B cell (primary cell): ENCODE measurements at regions not wholly inside any gene's neighbourhood (a gene's known extent, or its start where the extent isn't known, plus 50 kb on each side); places are given as distances from the start of the nearest gene placed in this dataset.

Experiments used
- ATAC-seq: fragments of 200-7000 bp; cut with Tn5 transposase; one replicate; pipeline ENCODE4 v1.10.0; 2021; ENCODE audit warnings: low read depth, mild to moderate bottlenecking, moderate number of reproducible peaks, moderate library complexity
- CTCF ChIA-PET: fragments of 350-600 bp; sonication (Branson Sonifier 250); formaldehyde crosslinking; loops from one replicate; lab custom pipeline; 2021; ENCODE audit warnings: antibody characterized with exemption, inconsistent platforms; lab: Charles Lee
- POLR2A ChIA-PET: fragments of 350-600 bp; sonication (Branson Sonifier 250); formaldehyde crosslinking; loops from one replicate; lab custom pipeline; 2021; ENCODE audit warnings: antibody characterized with exemption; lab: Charles Lee
- DNase-seq: peaks from one replicate; pipeline ENCODE4 v3.0.0; 2013
- H2AFZ ChIP-seq: 2 replicates; pipeline ENCODE4 v1.6.1; 2012; ENCODE audit warnings: mild to moderate bottlenecking, low read depth, low read length; ENCODE audit not compliant: insufficient read depth, poor library complexity, severe bottlenecking
- H3K27ac ChIP-seq, 2 donors: 1 replicate in 1 of 2; 2 replicates in 1 of 2; pipeline ENCODE4 v1.5.1; 2012 to 2013; ENCODE audit warnings: low read length in 2 of 2, mild to moderate bottlenecking in 2 of 2, moderate library complexity in 1 of 2
- H3K27me3 ChIP-seq, 4 experiments: fragments of 200-600 bp in 1 of 4; sonication (generic) in 1 of 4; replicated peaks in 1 of 4; 1 replicate in 2 of 4; 2 replicates in 2 of 4; pipeline versions ENCODE4 v1.6.1 to v1.7.0; 2013 to 2016; ENCODE audit warnings: low read length in 3 of 4, mild to moderate bottlenecking in 2 of 4, mixed read lengths in 1 of 4, moderate library complexity in 1 of 4; ENCODE audit not compliant: insufficient read depth in 4 of 4, control insufficient read depth in 3 of 4; ENCODE audit errors: control extremely low read depth in 1 of 4
- H3K36me3 ChIP-seq, 2 experiments: replicated peaks in 1 of 2; 1 replicate in 1 of 2; 2 replicates in 1 of 2; pipeline versions ENCODE4 v1.6.1 to v1.7.1; 2013; ENCODE audit warnings: low read length in 1 of 2; ENCODE audit not compliant: insufficient read depth in 2 of 2, control insufficient read depth in 1 of 2; ENCODE audit errors: control extremely low read depth in 1 of 2, extremely low read depth in 1 of 2
- H3K4me1 ChIP-seq, 2 donors: fragments of 200-600 bp in 1 of 2; sonication (generic) in 1 of 2; 1 replicate in 1 of 2; 2 replicates in 1 of 2; pipeline versions ENCODE4 v1.5.1 to v1.6.1; 2013 to 2017; ENCODE audit warnings: low read length in 2 of 2; ENCODE audit not compliant: control insufficient read depth in 2 of 2, insufficient read depth in 2 of 2
- H3K4me2 ChIP-seq: replicated peaks from 2 replicates; pipeline ENCODE3; 2012; ENCODE audit warnings: mild to moderate bottlenecking, low read depth, low read length; ENCODE audit not compliant: poor library complexity, severe bottlenecking
- H3K4me3 ChIP-seq, 5 experiments: fragments of 200-600 bp in 1 of 5; sonication (generic) in 1 of 5; 1 replicate in 3 of 5; 2 replicates in 2 of 5; pipeline versions ENCODE4 v1.5.1 to v1.7.0; 2011 to 2016; ENCODE audit warnings: low read length in 4 of 5, mild to moderate bottlenecking in 4 of 5, low read depth in 2 of 5, control low read depth in 1 of 5, moderate library complexity in 1 of 5; ENCODE audit not compliant: insufficient read depth in 1 of 5; ENCODE audit errors: control extremely low read depth in 1 of 5, extremely low read depth in 1 of 5
- H3K79me2 ChIP-seq: fragments of 200-600 bp; sonication (generic); one replicate; pipeline ENCODE4 v1.6.0; 2016; ENCODE audit warnings: low read length; ENCODE audit not compliant: control insufficient read depth, insufficient read depth
- H3K9ac ChIP-seq: fragments of 200-600 bp; sonication (generic); 2 replicates; pipeline ENCODE4 v1.6.1; 2017; ENCODE audit warnings: mild to moderate bottlenecking, low read length, moderate library complexity
- H3K9me3 ChIP-seq, 3 donors: one replicate each; pipeline versions ENCODE4 v1.6.1 to v1.7.1; 2013; ENCODE audit warnings: low read length in 2 of 3; ENCODE audit not compliant: control insufficient read depth in 2 of 3, insufficient read depth in 1 of 3; ENCODE audit errors: control extremely low read depth in 1 of 3
- H4K20me1 ChIP-seq: 2 replicates; pipeline ENCODE4 v1.6.0; 2012; ENCODE audit warnings: mild to moderate bottlenecking, low read length; ENCODE audit not compliant: insufficient read depth, control insufficient read depth, poor library complexity, severe bottlenecking
- H3K27ac Mint-ChIP-seq: one replicate; pipeline ENCODE4 v1.8.0; 2021; ENCODE audit warnings: mixed read lengths
- H3K27me3 Mint-ChIP-seq: one replicate; pipeline ENCODE4 v1.8.0; 2021; ENCODE audit warnings: mixed read lengths
- H3K4me1 Mint-ChIP-seq: one replicate; pipeline ENCODE4 v1.8.0; 2021; ENCODE audit warnings: mixed read lengths
- H3K4me3 Mint-ChIP-seq: one replicate; pipeline ENCODE4 v1.8.0; 2021; ENCODE audit warnings: mixed read lengths
- H3K9me3 Mint-ChIP-seq: one replicate; pipeline ENCODE4 v1.8.0; 2022; ENCODE audit warnings: mixed read lengths; ENCODE audit not compliant: insufficient read depth
- CTCF ChIP-seq: fragments of 200-600 bp; IDR thresholded peaks from one replicate; pipeline ENCODE4 v1.8.0; 2022; ENCODE audit warnings: antibody characterized with exemption, mild to moderate bottlenecking
- EZH2 ChIP-seq: IDR thresholded peaks from 2 replicates; pipeline ENCODE4 v1.6.1; 2012; ENCODE audit warnings: borderline replicate concordance, low read depth, mild to moderate bottlenecking, moderate library complexity, low read length; ENCODE audit not compliant: insufficient read depth, poor library complexity, severe bottlenecking
- WGBS: methylation state at CpG from one replicate; pipeline ENCODE4 v1.1.5; 2013; ENCODE audit warnings: missing lambda C conversion rate; ENCODE audit not compliant: insufficient coverage; 5-methylcytosine and 5-hydroxymethylcytosine counted together
- intact Hi-C: fragments of 100-400 bp; cut with micrococcal nuclease; formaldehyde crosslinking; loops from one replicate; pipeline ENCODE4 v1.10.0; 2022

- Mint-ChIP-seq H3K4me1 (no peaks in the 10 kb centered on the region), H3K27me3 (no peaks in the 10 kb centered on the region), H3K27ac (no peak overlapping the region), H3K4me3 (no peak overlapping the region), H3K9me3 (no peaks in the 10 kb centered on the region)
- intact Hi-C loops: loop anchor here (5.0 kb wide), 1 partner anchor 1430 kb away; no protein-coding TSS in a partner anchor
- ChIA-PET CTCF (no interaction called here), POLR2A (no interaction called here)
- no peaks in the 10 kb centered on the region for H3K36me3 ChIP-seq
- ATAC-seq: no peak
- H3K4me1 ChIP-seq: no peaks in the 10 kb centered on the region
- no peak for DNase-seq
- H3K4me2 ChIP-seq: no peak overlapping the region
- no CpG with 5 or more reads among the region's 3 CpGs for WGBS
- no peak overlapping the region for H2AFZ ChIP-seq
- H3K4me3 ChIP-seq: no peak overlapping the region
- TF ChIP-seq CTCF (no peak), EZH2 (no peak)
- no peaks in the 10 kb centered on the region for H4K20me1 ChIP-seq
- H3K27ac ChIP-seq: no peak overlapping the region
- H3K27me3 ChIP-seq: no peaks in the 10 kb centered on the region
- H3K9me3 ChIP-seq: no peaks in the 10 kb centered on the region
- H3K79me2 ChIP-seq: no peaks in the 10 kb centered on the region
- no peak overlapping the region for H3K9ac ChIP-seq
Observed at GRCh38 chr20:11677428-11677827, 240.3 kb upstream of the BTBD3 start.

GRCh38 chr20:11677836-11678235, 239.9 kb upstream of the BTBD3 start:
- H3K9me3 Mint-ChIP-seq: no peaks in the 10 kb centered on the region
- Histone ChIP-seq H2AFZ (no peak overlapping the region), H3K79me2 (no peaks in the 10 kb centered on the region), H3K4me2 (no peak overlapping the region), H3K27ac (no peak overlapping the region), H3K4me3 (no peak overlapping the region), H3K9me3 (no peaks in the 10 kb centered on the region), H4K20me1 (no peaks in the 10 kb centered on the region), H3K4me1 (no peaks in the 10 kb centered on the region), H3K9ac (no peak overlapping the region), H3K36me3 (no peaks in the 10 kb centered on the region), H3K27me3 (no peaks in the 10 kb centered on the region)
- no peaks in the 10 kb centered on the region for H3K4me1 Mint-ChIP-seq
- H3K4me3 Mint-ChIP-seq: no peak overlapping the region
- ChIA-PET CTCF (no interaction called here), POLR2A (no interaction called here)
- no peak overlapping the region for H3K27ac Mint-ChIP-seq
- intact Hi-C loops: loop anchor here (5.0 kb wide), 1 partner anchor 1429 kb away; no protein-coding TSS in a partner anchor
- TF ChIP-seq EZH2: no peak
- TF ChIP-seq CTCF: no peak
- ATAC-seq: no peak
- no peak for DNase-seq
- 96% methylated on average over 2 of the region's 3 CpGs for WGBS
- no peaks in the 10 kb centered on the region for H3K27me3 Mint-ChIP-seq
